SK-N-SH (cell line): ENCODE measurements at regions not wholly inside any gene's neighbourhood (a gene's known extent, or its start where the extent isn't known, plus 50 kb on each side); places are given as distances from the start of the nearest gene placed in this dataset.

ENCODE experiments used
- CTCF ChIA-PET: fragments of 300-600, 350-600 bp; formaldehyde crosslinking; extraction: SDS; loops from one replicate; lab custom pipeline; 2021; lab: Yijun Ruan, JAX
- POLR2A ChIA-PET: fragments of 350-600 bp; sonication (Branson Sonifier 250); formaldehyde crosslinking; extraction: SDS; loops from one replicate; lab custom pipeline; 2020; ENCODE audit warnings: antibody characterized with exemption, inconsistent platforms; lab: Yijun Ruan, JAX
- DNase-seq: peaks from one replicate; pipeline ENCODE4 v3.0.0; 2012
- H2AFZ ChIP-seq: fragments of 200-600 bp; sonication (generic); 2 replicates; pipeline ENCODE4 v1.8.1; 2016; ENCODE audit warnings: antibody characterized with exemption, mild to moderate bottlenecking, low read depth
- H3F3A ChIP-seq: fragments of 200-600 bp; sonication (generic); replicated peaks from 2 replicates; pipeline ENCODE3; 2016; ENCODE audit warnings: antibody characterized with exemption, mild to moderate bottlenecking; ENCODE audit not compliant: insufficient read depth
- H3K27ac ChIP-seq, 2 experiments: fragments of 200-500 bp in 1 of 2; fragments of 200-600 bp in 1 of 2; sonication (Bioruptor generic) in 1 of 2; sonication (generic), shearing (Covaris generic) in 1 of 2; 2 replicates each; pipeline versions ENCODE4 v1.5.1 to v1.6.1; 2014 to 2016; ENCODE audit warnings: low read depth in 2 of 2, inconsistent platforms in 1 of 2, low read length in 1 of 2, mild to moderate bottlenecking in 1 of 2, mixed read lengths in 1 of 2
- H3K27me3 ChIP-seq: fragments of 200-600 bp; sonication (generic), shearing (Covaris generic); 2 replicates; pipeline ENCODE4 v1.6.1; 2016; ENCODE audit warnings: mixed run types; ENCODE audit not compliant: insufficient read depth
- H3K36me3 ChIP-seq, 2 experiments: fragments of 200-500 bp in 1 of 2; fragments of 200-600 bp in 1 of 2; sonication (Bioruptor generic) in 1 of 2; sonication (generic) in 1 of 2; replicated peaks in 1 of 2; 2 replicates each; pipeline versions ENCODE3 to v1.5.1; 2014 to 2016; ENCODE audit warnings: low read length in 1 of 2, mild to moderate bottlenecking in 1 of 2; ENCODE audit not compliant: insufficient read depth in 2 of 2, control insufficient read depth in 1 of 2
- H3K4me1 ChIP-seq, 2 experiments: fragments of 200-500 bp in 1 of 2; fragments of 200-600 bp in 1 of 2; sonication (Bioruptor generic) in 1 of 2; sonication (generic), shearing (Covaris generic) in 1 of 2; 2 replicates each; pipeline versions ENCODE4 v1.5.1 to v1.6.1; 2014 to 2016; ENCODE audit warnings: low read depth in 1 of 2, low read length in 1 of 2, mixed run types in 1 of 2; ENCODE audit not compliant: insufficient read depth in 2 of 2, control insufficient read depth in 1 of 2
- H3K4me2 ChIP-seq: fragments of 200-600 bp; sonication (generic), shearing (Covaris generic); 2 replicates; pipeline ENCODE4 v1.6.1; 2017; ENCODE audit warnings: mixed run types
- H3K4me3 ChIP-seq, 2 experiments: fragments of 200-500 bp in 1 of 2; fragments of 200-600 bp in 1 of 2; sonication (Bioruptor generic) in 1 of 2; sonication (generic), shearing (Covaris generic) in 1 of 2; 2 replicates each; pipeline versions ENCODE4 v1.5.1 to v1.8.1; 2014 to 2016; ENCODE audit warnings: low read depth in 2 of 2, inconsistent platforms in 1 of 2, low read length in 1 of 2, mild to moderate bottlenecking in 1 of 2, mixed read lengths in 1 of 2, moderate library complexity in 1 of 2
- H3K79me2 ChIP-seq: fragments of 200-600 bp; sonication (generic); 2 replicates; pipeline ENCODE4 v1.8.1; 2017; ENCODE audit warnings: mild to moderate bottlenecking; ENCODE audit not compliant: insufficient read depth
- H3K9ac ChIP-seq: fragments of 200-600 bp; sonication (generic); 2 replicates; pipeline ENCODE4 v1.6.1; 2017; ENCODE audit warnings: mixed run types
- H3K9me2 ChIP-seq: fragments of 200-600 bp; sonication (generic); 2 replicates; pipeline ENCODE4 v1.6.1; 2017; ENCODE audit warnings: mixed run types
- H3K9me3 ChIP-seq: fragments of 200-600 bp; sonication (generic); 2 replicates; pipeline ENCODE4 v1.6.1; 2017; ENCODE audit warnings: mixed run types, mild to moderate bottlenecking, moderate library complexity
- H4K20me1 ChIP-seq: fragments of 200-600 bp; sonication (generic); 2 replicates; pipeline ENCODE4 v1.6.1; 2017; ENCODE audit warnings: mild to moderate bottlenecking, mixed run types; ENCODE audit not compliant: insufficient read depth
- ELF1 ChIP-seq: IDR thresholded peaks from 2 replicates; pipeline ENCODE4 v1.4.0; 2012
- EP300 ChIP-seq, 2 experiments: IDR thresholded peaks; 2 replicates each; pipeline versions ENCODE4 v1.4.0 to v1.6.1; 2012; ENCODE audit warnings: borderline replicate concordance in 1 of 2, low read depth in 1 of 2, low read length in 1 of 2
- GATA2 ChIP-seq: sonication (generic); formaldehyde crosslinking; IDR thresholded peaks from 2 replicates; pipeline ENCODE4 v1.5.0; 2020; ENCODE audit warnings: mild to moderate bottlenecking, missing genetic modification reagents
- MEF2A ChIP-seq: IDR thresholded peaks from 2 replicates; pipeline ENCODE4 v1.4.0; 2012; ENCODE audit warnings: low read depth, borderline replicate concordance
- NRF1 ChIP-seq: IDR thresholded peaks from 2 replicates; pipeline ENCODE4 v1.6.1; 2012; ENCODE audit warnings: low read depth, mild to moderate bottlenecking, low read length
- PBX3 ChIP-seq: IDR thresholded peaks from 2 replicates; pipeline ENCODE4; 2012
- POLR2AphosphoS5 ChIP-seq: IDR thresholded peaks from 2 replicates; pipeline ENCODE4 v1.6.1; 2012; ENCODE audit warnings: low read depth, low read length
- REST ChIP-seq: IDR thresholded peaks from 2 replicates; pipeline ENCODE4 v1.6.1; 2012; ENCODE audit warnings: mild to moderate bottlenecking, low read depth, low read length, moderate library complexity
- RFX5 ChIP-seq: IDR thresholded peaks from 2 replicates; pipeline ENCODE4 v1.6.1; 2012; ENCODE audit warnings: mild to moderate bottlenecking, improper control_type of control experiment, low read length
- SIN3A ChIP-seq: IDR thresholded peaks from 2 replicates; pipeline ENCODE4 v1.6.1; 2012; ENCODE audit warnings: low read depth, mild to moderate bottlenecking, low read length, moderate library complexity, borderline replicate concordance
- TAF1 ChIP-seq: IDR thresholded peaks from 2 replicates; pipeline ENCODE4 v1.6.1; 2012; ENCODE audit warnings: low read depth, mild to moderate bottlenecking, low read length, moderate library complexity, borderline replicate concordance
- TCF12 ChIP-seq: IDR thresholded peaks from 2 replicates; pipeline ENCODE4 v1.4.0; 2012
- ZBTB33 ChIP-seq: IDR thresholded peaks from 2 replicates; pipeline ENCODE4 v1.4.0; 2012; ENCODE audit warnings: low read depth, borderline replicate concordance
- WGBS: methylation state at CpG from one replicate; pipeline ENCODE4 v1.1.6; 2017; ENCODE audit warnings: low lambda C conversion rate; 5-methylcytosine and 5-hydroxymethylcytosine counted together

- no peaks in the 10 kb centered on the region for H3K9me3 ChIP-seq
- H3K9ac ChIP-seq = no peak overlapping the region
- H3K4me3 ChIP-seq = no peak overlapping the region
- CTCF ChIA-PET = no interaction called here
- H3K27ac ChIP-seq = no peak overlapping the region
- H2AFZ ChIP-seq = no peak overlapping the region
- no peaks in the 10 kb centered on the region for H3K9me2 ChIP-seq
- TF ChIP-seq EP300 (IDR thresholded peaks at IDR 0.05; ENCODE audit: borderline replicate concordance in 1 of 2, low read depth in 1 of 2, low read length in 1 of 2) (peak in 1 of 2 experiments; percentile 58; a peak in 1 of 4 replicates), PBX3 (peak; percentile 53), ELF1 (no peak), TCF12 (peak; percentile 55; the same call in 1 of the 2 replicates), GATA2 (peak; percentile 50)
- peaks cover 0 to 7% of the 10 kb centered on the region in 2 experiments; a peak in 1 of 4 replicates for H3K4me1 ChIP-seq
- H3K4me2 ChIP-seq = no peak overlapping the region
- DNase-seq = peak; percentile 36
- H3F3A ChIP-seq = no peaks in the 10 kb centered on the region
- H3K27me3 ChIP-seq = no peaks in the 10 kb centered on the region
- POLR2A ChIA-PET = no interaction called here
- 3% methylated on average over 2 of the region's 2 CpGs for WGBS
- H3K36me3 ChIP-seq = no peaks in the 10 kb centered on the region
- no peaks in the 10 kb centered on the region for H4K20me1 ChIP-seq
- no peaks in the 10 kb centered on the region for H3K79me2 ChIP-seq
Measured at GRCh38 chr18:24894880-24895279, 434.4 kb downstream of the HRH4 start.

- ChIA-PET CTCF (no interaction called here), POLR2A (no interaction called here)
- 83% methylated on average over 1 of the region's 1 CpG for WGBS
- no peak overlapping the region for H2AFZ ChIP-seq
- H3K4me1 ChIP-seq = peaks cover 0 to 7% of the 10 kb centered on the region in 2 experiments; a peak in 1 of 4 replicates
- H3K9ac ChIP-seq = no peak overlapping the region
- H3K36me3 ChIP-seq = no peaks in the 10 kb centered on the region
- TF ChIP-seq EP300 (IDR thresholded peaks at IDR 0.05; ENCODE audit: borderline replicate concordance in 1 of 2, low read depth in 1 of 2, low read length in 1 of 2) = no peak
- TF ChIP-seq ELF1 = no peak
- no peak for TF ChIP-seq POLR2AphosphoS5
- no peak for TF ChIP-seq REST
- no peak for TF ChIP-seq TAF1
- no peak for TF ChIP-seq RFX5
- TF ChIP-seq TCF12 = no peak
- no peak for TF ChIP-seq MEF2A
- no peak for TF ChIP-seq ZBTB33
- no peak for TF ChIP-seq SIN3A
- no peak for TF ChIP-seq NRF1
- H4K20me1 ChIP-seq = no peaks in the 10 kb centered on the region
- no peaks in the 10 kb centered on the region for H3F3A ChIP-seq
- H3K79me2 ChIP-seq = no peaks in the 10 kb centered on the region
- no peak overlapping the region for H3K4me2 ChIP-seq
- no peak overlapping the region for H3K4me3 ChIP-seq
- no peaks in the 10 kb centered on the region for H3K9me3 ChIP-seq
- no peaks in the 10 kb centered on the region for H3K27me3 ChIP-seq
- no peak for DNase-seq
- no peak overlapping the region for H3K27ac ChIP-seq
- H3K9me2 ChIP-seq = no peaks in the 10 kb centered on the region
Measured at GRCh38 chr18:24897461-24897860, 437.0 kb downstream of the HRH4 start.
